Activated CD4-positive, CD25-positive, alpha-beta regulatory T cell (primary cell): ENCODE measurements at regions not wholly inside any gene's neighbourhood (a gene's known extent, or its start where the extent isn't known, plus 50 kb on each side); places are given as distances from the start of the nearest gene placed in this dataset.

ENCODE experiments used
- DNase-seq, 4 experiments: peaks; one replicate each; lab custom pipeline; 2025; lab: John Stamatoyannopoulos, UW

DNA sequence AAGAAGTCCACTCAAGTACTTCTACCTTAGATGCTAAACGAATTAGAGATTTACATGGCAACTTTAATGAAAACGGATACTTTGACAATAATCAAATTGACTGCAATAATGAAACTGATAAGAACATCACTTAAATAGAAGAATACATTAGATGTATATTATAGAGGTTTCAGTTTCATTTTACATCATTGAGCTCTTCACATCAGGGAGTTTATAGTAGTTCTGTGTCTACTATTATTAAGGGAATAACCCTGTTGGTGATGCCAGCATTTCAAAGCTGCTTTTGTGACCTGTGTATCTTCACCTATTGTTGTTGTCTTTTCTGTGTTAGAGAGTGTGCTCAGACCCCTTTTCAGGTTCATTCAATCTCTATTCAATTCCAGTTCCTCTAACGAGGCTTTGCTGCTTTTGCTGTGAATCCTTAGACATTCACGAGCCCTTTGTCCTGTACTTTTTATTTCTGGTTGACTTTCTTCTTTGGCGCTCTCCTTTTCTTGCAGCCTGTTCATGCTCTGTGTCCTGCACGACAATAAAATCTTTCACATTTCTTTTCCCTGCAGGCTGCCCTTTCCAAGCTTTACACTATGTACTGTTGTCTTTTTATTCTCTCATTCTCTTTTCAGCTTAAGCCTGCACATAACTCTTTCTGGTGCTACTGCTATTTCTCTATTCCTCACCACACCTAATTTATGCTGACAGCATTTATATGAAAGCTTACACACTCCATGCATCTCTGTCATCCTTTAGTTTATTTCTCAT lies 232.1 kb downstream of the CPE start:
- DNase-seq: no peak

DNA sequence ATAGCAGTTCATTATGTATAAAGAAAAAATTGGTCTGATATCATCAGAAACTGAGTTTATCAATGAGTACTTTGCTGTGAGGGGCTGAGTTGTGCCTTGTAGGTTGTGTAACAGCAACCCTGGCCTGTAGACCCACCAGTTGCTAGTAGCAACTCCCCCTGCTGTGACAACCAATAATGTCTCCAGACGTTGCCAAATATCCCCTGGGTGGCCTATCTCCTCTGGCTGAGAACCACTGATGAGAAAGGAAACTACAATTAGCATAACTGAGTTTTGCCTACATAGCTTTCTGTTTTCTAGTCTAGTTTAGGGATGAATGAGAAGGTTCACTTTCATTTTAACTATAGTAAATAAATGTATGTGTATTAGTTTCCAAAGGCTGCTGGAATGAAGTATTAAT lies 234.1 kb downstream of the CPE start:
- DNase-seq: no peak

DNA sequence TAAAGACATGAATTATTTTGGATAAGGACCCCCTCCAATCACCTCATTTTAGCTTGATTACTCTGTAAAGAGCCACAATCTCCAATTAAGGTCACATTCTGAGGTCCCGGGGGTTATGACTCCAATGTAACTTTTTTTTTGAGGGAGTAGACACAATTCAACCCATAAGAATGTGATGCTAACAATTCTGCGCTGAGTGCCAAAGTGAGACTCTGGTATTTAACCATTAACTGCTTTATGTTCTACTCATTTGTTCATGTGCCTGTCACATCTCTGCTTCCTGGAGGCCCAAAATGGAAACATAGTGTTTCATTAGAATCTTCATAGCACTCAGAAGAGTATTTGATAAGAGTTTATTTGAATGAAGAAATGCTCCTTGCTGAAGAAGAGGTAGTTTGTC lies 234.8 kb downstream of the CPE start:
- no peak for DNase-seq

DNA sequence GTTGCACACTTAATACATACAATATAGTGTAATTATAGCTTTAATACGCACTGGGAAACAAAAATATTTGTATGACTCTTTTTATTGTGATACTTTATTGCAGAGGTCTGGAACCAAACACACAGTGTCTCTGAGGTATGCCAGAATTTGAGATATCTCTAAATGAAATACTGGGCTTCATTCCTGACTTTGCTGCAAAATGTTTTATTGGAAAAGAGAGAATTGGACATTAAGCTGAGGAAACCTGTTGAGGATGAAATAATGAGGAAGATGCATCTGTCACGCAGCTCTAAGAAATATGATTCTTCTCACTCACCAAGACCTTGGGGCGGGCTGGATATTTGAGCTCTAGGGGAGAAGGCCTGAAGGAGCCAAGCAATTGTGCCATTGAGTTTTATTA lies 242.1 kb downstream of the CPE start:
- no peak for DNase-seq

DNA sequence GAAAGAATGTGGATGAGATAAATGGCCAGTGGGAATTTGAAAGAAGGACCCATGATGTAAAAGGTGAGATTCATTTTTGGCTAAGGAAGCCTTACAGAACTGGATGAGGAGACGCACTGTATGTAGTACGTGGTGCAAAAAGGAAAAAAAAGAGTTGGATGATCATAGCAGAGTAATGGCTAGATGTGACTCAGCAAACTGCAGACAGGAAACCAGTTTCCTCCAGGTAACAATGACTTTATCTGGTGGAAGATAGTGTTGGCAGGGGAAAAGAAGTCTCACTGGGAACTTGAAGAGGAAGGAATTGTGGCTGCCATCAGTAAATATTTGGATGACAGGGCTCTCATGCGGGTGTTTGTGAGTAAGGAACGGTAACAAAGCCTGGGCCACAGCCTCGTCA lies 243.2 kb downstream of the CPE start:
- no peak for DNase-seq

DNA sequence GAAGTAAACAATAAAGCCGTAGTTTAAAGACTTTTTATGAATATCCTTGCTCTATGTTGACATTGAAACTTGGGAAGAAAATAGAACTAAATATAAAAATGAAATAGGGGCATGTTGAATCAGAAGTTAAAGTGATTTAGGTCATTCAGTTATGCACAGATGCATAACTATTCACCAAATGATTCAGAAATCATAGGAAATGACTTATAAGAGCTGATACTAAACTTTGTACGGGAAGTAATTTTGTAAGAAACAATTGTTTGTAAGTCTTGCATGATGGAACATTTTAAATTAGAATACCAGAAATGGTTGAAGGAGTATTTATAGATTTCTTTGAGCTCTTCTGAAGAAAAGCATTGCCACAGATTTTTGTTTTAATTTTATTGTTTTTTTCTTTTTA lies 246.5 kb downstream of the CPE start:
- DNase-seq: no peak

DNA sequence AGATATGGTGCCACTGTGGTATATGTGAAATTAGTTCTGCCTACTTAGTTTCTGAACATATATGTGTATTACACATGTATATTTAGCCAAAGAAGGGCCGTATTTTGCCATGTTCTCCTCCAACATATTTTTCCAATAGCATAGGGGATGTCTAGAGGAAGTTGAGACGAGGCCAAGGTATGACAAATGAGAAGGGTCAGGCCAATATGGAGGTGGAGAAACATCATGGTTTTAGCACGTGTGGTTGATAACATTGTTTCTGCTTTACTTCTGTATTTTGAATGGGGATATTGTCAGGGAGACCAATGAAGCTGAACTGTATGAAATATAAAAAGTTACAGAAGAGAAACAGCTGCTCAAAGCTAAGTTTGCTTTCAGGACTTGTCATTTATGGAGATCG lies 246.7 kb upstream of the TLL1 start:
- DNase-seq: no peak

DNA sequence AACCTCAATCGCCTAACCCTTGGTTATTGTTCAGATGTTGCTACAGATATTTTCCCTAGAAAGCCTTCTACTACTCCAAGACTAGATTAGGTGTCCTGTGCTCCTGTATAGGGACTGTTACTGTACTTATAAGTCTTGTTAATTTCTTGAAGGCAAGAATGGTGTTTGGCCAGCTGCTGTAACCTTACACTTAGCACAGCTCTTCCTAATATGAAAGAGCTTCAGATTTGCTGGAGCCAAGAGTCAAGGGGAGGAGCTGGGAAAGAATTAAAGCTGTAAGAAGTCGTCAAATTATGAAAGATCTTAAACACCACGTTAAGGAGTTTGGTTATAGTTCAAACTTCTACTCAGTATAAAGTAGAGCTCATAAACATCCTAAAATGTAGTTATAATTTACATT lies 245.9 kb upstream of the TLL1 start:
- no peak for DNase-seq

DNA sequence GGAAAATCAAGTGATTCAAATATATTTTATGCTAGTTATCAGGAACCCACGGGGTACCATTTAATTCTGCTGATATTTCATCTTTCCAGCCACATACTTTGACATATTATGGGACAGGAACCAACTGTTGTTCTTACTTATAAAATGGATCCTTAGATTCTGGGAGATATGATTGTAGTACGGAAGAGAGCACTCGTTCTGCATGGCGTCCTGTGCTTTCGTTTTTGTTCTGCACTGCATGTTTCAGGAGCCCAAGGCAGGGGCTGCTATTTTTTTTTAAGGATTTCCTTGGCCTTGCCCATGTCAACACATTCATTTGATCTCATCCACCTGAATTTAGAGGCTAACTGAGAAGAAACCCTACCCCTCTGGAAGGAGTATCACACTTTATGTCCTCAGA lies 245.5 kb upstream of the TLL1 start:
- no peak for DNase-seq

DNA sequence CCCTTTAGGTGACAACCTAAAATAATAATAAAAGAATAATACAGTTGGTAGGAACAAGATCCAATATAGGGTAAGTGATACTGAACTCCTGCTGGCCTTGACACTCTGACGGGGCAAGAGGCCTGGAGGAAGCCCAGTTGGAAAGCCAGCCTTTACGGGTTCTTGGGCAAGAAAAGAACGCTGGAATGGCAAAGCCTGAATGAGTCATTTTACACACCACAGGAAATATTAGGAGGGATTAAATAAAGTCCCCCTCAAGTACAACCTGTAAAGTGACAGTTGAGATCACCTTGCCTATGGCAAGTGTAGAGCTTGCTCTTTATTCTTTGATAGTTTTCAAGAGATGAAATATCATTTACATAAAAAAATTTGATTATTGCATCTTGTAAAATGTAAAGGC lies 244.5 kb upstream of the TLL1 start:
- DNase-seq: no peak

DNA sequence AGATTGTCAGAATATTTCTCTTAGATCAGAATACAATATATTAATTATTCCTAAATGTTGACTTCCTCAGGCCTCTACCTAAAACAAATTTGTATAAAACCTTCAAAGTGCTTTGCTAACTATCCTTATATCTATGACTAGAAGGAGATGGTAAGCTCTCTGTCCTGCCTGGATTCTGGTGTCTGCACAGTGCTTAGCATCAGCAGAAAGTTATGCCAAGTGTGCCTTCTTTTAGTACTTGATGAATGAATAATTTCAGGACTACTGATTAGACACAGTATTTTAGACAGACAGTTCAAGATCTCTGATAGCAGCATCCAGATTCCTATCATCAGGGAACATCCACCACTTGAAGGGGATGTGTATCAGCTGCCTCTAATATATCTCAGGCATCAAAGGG lies 242.4 kb upstream of the TLL1 start:
- no peak for DNase-seq

DNA sequence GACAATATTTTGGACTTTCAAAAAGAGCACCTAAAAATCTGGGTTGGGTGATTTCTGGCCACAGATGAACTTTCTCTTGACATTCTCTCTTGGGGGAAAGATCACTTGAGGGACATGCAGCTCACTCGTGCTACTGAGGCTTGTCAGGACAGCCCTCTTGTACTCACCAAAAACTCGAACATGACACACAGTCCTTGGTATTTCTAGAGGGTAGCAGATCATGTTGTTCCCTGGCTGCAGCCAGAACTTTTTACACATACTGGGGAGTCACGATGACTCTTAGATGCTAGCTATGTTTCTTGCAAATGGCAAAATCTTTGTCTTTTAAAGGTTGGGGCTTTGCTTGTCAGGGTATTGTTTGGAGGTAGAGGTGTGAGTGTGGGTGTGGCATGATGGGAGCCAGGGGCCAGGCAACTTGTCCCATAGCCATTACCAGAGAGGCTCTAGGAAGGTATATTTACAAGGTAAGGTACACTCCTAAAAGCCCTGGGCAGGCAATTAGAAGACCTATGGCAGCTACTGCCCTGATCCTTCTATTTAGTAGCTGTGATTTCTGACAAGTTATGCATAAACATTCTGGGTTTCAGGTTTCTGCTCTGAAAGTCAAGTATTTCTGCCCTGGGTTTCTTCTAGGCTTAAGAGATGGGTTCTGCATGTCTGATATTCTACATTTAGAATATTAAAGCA lies 241.7 kb upstream of the TLL1 start:
- no peak for DNase-seq

DNA sequence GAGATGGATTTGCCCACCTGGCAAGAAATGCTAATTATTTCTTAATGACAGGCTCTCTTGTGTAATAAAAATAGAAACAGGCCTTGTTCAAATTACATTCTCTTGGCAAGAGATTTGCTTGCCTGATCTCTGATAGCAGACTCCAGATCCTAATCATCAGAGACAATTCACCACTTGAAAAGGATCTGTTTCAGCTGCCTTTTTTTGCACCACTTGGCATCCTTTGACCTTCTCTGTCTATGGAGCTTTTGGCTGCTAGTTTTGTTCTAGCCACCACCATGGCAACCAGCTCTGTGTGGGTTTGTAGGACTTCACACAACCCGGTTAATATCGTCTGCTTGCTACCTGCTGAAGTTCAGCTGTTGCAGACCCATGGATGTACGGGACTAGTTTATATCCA lies 241.1 kb upstream of the TLL1 start:
- no peak for DNase-seq

DNA sequence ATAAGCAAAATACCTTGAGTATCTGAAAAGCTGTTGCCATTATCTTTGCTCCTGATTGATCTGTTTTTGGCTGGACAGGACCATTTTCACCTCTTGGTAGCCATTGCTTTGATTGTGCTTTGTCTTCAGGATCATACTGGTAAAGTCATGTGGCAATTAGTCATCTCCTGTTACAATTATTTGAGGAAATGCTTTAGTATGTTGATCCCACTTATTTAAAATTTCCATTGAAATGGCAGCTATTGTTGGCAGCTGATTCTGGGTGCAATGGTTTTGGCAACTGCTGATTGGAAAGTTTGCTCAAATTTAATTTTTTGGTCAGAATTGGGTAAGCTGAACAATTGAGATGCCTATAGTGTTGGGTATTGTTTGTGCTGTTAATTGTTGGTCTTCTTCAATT lies 238.3 kb upstream of the TLL1 start:
- no peak for DNase-seq

DNA sequence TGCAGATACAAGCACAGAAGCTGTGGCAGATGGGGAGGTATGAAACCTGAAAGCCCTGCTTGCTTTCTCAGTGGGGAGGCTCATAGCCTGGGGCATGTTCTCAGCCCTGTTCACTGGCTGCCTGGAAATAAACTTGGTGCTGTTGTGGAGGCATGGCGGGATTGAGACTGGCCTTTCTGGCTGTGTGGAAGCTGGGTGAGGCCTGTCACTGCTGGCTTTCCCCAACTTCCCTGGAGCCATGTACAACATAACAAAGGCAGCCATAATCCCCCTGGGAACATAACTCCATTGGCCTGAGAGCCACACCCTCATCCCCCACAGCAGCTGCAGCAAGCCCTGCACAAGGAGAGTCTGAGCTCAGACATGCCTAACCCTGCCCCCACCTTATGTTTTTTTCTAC lies 237.7 kb upstream of the TLL1 start:
- no peak for DNase-seq

DNA sequence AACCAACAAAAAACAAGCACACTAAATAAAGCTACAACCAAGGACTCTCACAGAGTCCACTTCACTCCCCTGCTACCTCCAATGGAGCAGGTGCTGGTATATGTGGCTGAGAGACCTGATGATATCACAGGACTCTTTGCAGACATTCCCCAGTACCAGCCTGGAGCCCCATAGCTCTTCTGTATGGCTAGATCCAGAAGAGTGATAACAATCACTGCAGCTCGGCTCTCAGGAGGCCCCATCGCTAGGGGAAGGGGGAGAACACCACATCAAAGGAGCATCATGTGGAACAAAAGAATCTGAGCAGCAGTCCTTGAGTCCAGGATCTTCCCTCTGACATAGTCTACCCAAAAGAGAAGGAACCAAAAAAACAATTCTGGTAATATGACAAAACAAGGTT lies 237.1 kb upstream of the TLL1 start:
- no peak for DNase-seq

DNA sequence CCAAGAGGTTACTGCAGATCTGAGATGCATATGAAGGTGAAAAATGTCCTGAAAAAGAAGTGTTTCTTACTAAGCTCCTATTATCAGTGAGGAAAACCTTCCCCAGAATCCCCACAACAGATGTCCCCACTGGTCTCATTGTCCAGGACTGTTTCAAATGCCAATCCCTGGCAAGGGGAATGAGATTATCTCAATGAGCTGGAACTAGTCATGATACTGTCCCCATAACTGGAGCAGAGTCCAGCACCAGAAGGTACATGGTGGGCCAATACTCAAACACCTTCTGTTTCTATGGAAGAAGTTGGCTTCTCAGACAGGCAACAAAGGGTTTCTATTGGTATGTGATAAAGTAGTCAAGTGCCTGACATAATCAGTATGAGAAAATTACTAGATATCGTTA lies 221.1 kb upstream of the TLL1 start:
- no peak for DNase-seq

DNA sequence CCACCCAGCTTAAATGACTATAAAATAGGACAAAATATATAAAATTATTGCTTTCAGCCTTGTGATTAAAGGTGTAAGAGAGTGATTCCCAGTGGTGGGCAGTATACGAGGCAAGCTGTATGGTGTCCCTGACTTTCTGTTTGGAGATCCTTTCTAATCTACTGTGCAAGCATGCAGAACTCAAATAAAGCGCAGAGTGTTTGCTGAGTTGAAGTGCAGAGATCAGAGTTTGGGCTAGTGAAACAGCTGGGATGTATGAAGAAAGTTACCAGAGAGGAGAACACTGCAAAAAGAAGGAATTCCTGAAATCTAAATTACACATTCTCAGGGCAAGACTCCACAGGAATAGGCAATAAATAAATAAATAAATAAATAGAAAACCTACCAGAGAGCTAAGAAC lies 218.5 kb upstream of the TLL1 start:
- no peak for DNase-seq

DNA sequence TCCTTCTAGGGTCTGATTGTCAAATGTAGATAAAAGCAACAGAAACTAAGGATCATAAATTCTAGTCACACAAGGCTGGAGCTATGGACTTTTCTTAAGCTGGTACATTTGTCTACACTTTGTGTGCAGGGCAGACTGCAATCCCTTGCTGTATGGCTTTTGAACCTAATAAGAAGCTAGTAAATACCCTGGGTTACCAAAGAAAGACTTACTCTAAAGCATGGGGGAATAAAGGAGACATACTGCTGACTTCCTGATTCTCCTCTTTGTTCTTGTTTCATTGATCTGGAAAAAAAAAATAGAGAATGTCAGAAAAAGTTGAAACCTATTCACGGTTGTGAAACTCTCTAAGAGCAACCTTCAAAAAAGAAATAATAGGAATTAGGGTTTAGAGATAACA lies 216.6 kb upstream of the TLL1 start:
- DNase-seq: no peak

DNA sequence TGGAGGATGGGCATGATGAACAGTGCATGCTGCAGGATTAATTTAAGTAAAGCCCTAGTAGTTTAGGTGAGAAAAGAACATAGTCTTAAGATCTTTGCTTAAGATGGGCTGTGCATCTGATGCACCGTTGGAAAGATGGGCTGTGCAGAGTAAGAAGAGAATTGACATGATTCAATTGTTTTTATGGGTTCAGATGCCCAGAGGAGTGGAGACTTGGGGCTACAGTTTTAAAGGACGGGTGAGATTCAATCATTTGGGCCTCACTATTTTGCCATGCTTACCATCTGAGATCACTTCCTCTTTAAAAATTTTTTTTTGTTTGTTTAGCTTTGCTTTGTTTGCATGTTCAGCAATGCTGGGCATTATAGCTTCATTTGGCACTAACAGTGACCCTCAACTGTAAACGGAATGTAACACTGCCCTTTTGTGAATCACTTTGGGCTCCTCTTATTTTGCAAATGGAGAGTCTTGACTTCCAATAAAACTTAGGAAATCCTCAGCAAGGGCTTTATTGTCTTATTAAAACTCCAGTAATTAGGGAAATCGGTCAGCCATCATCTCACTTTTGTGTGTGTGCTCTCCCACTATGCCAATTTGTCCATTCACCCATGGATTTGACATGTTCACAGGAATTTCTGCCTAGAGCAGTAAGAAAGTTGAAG lies 216.1 kb upstream of the TLL1 start:
- DNase-seq: no peak

DNA sequence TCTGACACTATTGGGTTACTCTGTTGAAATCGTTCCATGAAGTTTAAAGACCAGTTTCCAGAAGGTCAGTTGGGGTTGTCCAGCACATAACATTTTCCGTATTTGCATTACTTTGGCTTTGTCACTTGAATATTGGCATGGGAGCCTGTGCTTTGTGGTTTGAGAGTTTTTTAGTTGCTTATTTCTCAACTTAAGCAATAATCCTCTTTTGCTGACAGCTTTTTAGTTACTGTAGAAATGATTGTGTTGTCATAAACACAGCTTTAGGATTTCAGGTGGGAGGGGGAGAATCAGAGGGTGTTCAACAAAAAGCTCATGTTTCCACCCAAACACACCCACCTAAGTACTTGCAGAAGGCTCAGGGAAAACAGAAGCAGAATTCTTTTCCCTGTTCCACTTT lies 210.7 kb upstream of the TLL1 start:
- DNase-seq: no peak

DNA sequence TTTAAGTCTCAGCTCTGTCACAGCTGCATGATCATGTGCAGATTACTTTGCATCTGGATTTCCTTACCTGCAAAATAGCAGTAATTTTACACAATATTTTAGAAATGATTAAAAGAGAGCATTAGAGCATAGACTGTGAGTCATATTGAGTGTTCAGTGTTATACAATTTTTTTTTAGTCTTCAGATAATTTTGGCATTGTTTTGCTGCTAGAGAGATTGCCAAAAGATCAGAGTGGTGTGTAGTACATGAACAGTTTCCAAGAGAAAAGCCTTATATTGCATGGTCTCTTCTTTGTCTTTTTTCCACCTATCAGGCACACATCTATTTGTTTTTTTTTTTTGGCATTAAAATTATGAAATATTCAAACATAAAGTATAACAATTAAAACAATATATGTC lies 209.6 kb upstream of the TLL1 start:
- no peak for DNase-seq

DNA sequence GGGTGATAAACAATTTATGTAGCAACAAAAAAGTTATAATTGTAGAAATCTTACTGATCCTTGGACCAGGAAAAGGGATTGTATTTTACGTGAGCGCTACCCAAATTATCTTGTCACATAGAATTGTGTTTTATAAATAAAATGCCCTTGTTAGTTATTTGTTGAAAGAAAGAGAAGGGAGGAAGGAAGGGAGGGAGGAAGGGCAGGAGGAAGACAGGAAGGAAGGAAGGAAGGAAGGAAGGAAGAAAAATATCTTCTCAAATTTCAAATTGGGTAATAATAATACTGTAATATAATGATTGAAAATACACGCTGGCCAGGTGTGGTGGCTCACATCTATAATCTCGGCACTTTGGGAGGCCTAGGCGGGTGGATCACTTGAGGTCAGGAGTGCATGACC lies 206.2 kb upstream of the TLL1 start:
- no peak for DNase-seq

DNA sequence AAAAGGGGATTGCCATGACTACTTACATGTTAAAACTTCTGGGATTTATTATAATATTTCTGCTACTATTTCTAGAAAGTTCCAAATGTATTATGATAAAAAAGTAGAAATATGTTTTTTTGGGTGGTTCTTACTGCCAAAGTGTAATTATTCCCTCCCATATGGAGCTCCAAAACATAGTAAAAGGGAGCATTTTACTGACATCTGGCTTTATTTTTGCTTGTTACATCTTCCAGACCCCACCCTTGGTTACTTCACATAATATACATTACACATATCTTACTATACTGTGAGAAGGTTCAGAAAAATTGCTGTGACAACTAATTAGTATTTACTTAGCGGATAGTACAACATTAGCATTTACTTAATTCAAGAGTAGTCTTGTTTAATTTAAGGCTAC lies 205.1 kb upstream of the TLL1 start:
- DNase-seq: no peak
